ENCODE measurements at regions not wholly inside any gene's neighbourhood (a gene's known extent, or its start where the extent isn't known, plus 50 kb on each side); places are given as distances from the start of the nearest gene placed in this dataset.

GRCh38 chr21:25170681-25171080 is 436.6 kb downstream of the MRPL39 start:
- Histone ChIP-seq H3K36me3 (ENCODE audit: control insufficient read depth in 4 of 4, insufficient read depth in 3 of 4, low read depth in 1 of 4, low read length in 3 of 4) (no peaks in the 10 kb centered on the region), H3K9me3 (ENCODE audit: control insufficient read depth in 4 of 4, low read length in 3 of 4) (peaks cover 0 to 11% (median under 1%) of the 10 kb centered on the region in 4 donors), H3K27ac (ENCODE audit: low read depth in 1 of 2, low read length in 2 of 2) (no peak overlapping the region), H3K27me3 (ENCODE audit: control insufficient read depth in 4 of 4, insufficient read depth in 4 of 4, low read length in 3 of 4) (no peaks in the 10 kb centered on the region), H3K4me1 (ENCODE audit: control insufficient read depth in 4 of 4, insufficient read depth in 4 of 4, low read length in 3 of 4) (no peaks in the 10 kb centered on the region), H3K9ac (ENCODE audit: low read depth in 1 of 2, low read length in 2 of 2) (no peak overlapping the region), H3K4me3 (ENCODE audit: low read depth in 1 of 3, low read length in 3 of 3) (no peak overlapping the region)
- 74% methylated on average over 3 of the region's 3 CpGs for WGBS
- no peak for DNase-seq (ENCODE audit: low spot score)
- TF ChIP-seq FOXA2 (IDR thresholded peaks at IDR 0.05) (no peak), ZBTB33 (IDR thresholded peaks at IDR 0.05) (no peak), EGR1 (IDR thresholded peaks at IDR 0.05; ENCODE audit: low read depth in 2 of 2) (no peak), TAF1 (conservative IDR thresholded peaks at IDR 0.05) (no peak), NR2F2 (IDR thresholded peaks at IDR 0.05) (no peak), YY1 (IDR thresholded peaks at IDR 0.05) (no peak), JUND (IDR thresholded peaks at IDR 0.05) (no peak), FOXA1 (IDR thresholded peaks at IDR 0.05) (no peak), HNF4G (IDR thresholded peaks at IDR 0.05) (no peak)
- TF ChIP-seq, protein P1, sequence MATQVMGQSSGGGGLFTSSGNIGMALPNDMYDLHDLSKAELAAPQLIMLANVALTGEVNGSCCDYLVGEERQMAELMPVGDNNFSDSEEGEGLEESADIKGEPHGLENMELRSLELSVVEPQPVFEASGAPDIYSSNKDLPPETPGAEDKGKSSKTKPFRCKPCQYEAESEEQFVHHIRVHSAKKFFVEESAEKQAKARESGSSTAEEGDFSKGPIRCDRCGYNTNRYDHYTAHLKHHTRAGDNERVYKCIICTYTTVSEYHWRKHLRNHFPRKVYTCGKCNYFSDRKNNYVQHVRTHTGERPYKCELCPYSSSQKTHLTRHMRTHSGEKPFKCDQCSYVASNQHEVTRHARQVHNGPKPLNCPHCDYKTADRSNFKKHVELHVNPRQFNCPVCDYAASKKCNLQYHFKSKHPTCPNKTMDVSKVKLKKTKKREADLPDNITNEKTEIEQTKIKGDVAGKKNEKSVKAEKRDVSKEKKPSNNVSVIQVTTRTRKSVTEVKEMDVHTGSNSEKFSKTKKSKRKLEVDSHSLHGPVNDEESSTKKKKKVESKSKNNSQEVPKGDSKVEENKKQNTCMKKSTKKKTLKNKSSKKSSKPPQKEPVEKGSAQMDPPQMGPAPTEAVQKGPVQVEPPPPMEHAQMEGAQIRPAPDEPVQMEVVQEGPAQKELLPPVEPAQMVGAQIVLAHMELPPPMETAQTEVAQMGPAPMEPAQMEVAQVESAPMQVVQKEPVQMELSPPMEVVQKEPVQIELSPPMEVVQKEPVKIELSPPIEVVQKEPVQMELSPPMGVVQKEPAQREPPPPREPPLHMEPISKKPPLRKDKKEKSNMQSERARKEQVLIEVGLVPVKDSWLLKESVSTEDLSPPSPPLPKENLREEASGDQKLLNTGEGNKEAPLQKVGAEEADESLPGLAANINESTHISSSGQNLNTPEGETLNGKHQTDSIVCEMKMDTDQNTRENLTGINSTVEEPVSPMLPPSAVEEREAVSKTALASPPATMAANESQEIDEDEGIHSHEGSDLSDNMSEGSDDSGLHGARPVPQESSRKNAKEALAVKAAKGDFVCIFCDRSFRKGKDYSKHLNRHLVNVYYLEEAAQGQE (IDR thresholded peaks at IDR 0.05), result no peak

DNA sequence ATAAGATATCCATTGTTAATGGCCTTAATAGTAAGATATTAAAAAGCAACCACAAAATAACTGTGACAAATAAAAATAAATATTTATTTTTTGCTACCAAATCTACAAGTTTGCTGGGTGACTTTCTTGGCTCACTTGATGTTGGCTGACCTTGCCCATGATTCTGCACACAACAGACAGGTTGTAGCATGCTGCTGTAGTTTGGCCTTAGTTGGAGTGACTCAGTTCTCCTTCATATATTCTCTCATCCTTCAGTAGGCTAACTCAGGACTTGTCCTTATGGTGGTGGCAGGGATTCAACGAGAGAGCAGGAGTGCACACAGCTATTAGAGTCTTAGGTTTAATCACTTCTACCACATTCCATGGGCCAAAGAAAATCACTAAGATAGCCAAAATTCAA is 437.9 kb downstream of the MRPL39 start:
- Histone ChIP-seq H3K27me3 (ENCODE audit: control insufficient read depth in 4 of 4, insufficient read depth in 4 of 4, low read length in 3 of 4) (no peaks in the 10 kb centered on the region), H3K4me3 (ENCODE audit: low read depth in 1 of 3, low read length in 3 of 3) (no peak overlapping the region), H3K9ac (ENCODE audit: low read depth in 1 of 2, low read length in 2 of 2) (no peak overlapping the region), H3K27ac (ENCODE audit: low read depth in 1 of 2, low read length in 2 of 2) (no peak overlapping the region), H3K36me3 (ENCODE audit: control insufficient read depth in 4 of 4, insufficient read depth in 3 of 4, low read depth in 1 of 4, low read length in 3 of 4) (no peaks in the 10 kb centered on the region), H3K4me1 (ENCODE audit: control insufficient read depth in 4 of 4, insufficient read depth in 4 of 4, low read length in 3 of 4) (no peaks in the 10 kb centered on the region), H3K9me3 (ENCODE audit: control insufficient read depth in 4 of 4, low read length in 3 of 4) (peaks cover 0 to 11% (median under 1%) of the 10 kb centered on the region in 4 donors)
- TF ChIP-seq ATF3 (IDR thresholded peaks at IDR 0.05) (no peak), ZBTB33 (IDR thresholded peaks at IDR 0.05) (no peak), HNF4A (conservative IDR thresholded peaks at IDR 0.05) (no peak), FOXA1 (IDR thresholded peaks at IDR 0.05) (no peak), NR2F2 (IDR thresholded peaks at IDR 0.05) (no peak), HNF4G (IDR thresholded peaks at IDR 0.05) (no peak), TAF1 (conservative IDR thresholded peaks at IDR 0.05) (no peak), RXRA (IDR thresholded peaks at IDR 0.05) (no peak), GABPA (IDR thresholded peaks at IDR 0.05 in 1 of 2, conservative IDR thresholded peaks at IDR 0.05 in 1 of 2) (no peak), RAD21 (IDR thresholded peaks at IDR 0.05) (no peak)
- TF ChIP-seq, protein P2, sequence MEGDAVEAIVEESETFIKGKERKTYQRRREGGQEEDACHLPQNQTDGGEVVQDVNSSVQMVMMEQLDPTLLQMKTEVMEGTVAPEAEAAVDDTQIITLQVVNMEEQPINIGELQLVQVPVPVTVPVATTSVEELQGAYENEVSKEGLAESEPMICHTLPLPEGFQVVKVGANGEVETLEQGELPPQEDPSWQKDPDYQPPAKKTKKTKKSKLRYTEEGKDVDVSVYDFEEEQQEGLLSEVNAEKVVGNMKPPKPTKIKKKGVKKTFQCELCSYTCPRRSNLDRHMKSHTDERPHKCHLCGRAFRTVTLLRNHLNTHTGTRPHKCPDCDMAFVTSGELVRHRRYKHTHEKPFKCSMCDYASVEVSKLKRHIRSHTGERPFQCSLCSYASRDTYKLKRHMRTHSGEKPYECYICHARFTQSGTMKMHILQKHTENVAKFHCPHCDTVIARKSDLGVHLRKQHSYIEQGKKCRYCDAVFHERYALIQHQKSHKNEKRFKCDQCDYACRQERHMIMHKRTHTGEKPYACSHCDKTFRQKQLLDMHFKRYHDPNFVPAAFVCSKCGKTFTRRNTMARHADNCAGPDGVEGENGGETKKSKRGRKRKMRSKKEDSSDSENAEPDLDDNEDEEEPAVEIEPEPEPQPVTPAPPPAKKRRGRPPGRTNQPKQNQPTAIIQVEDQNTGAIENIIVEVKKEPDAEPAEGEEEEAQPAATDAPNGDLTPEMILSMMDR (IDR thresholded peaks at IDR 0.05; ENCODE audit: low read depth, low read length, missing input control), result no peak
- TF ChIP-seq, protein P1 (IDR thresholded peaks at IDR 0.05), result no peak
- WGBS, result 78% methylated on average over 1 of the region's 1 CpG
- no peak for DNase-seq (ENCODE audit: low spot score)
